ENCODE measurements at regions not wholly inside any gene's neighbourhood (a gene's known extent, or its start where the extent isn't known, plus 50 kb on each side); places are given as distances from the start of the nearest gene placed in this dataset.

DNA sequence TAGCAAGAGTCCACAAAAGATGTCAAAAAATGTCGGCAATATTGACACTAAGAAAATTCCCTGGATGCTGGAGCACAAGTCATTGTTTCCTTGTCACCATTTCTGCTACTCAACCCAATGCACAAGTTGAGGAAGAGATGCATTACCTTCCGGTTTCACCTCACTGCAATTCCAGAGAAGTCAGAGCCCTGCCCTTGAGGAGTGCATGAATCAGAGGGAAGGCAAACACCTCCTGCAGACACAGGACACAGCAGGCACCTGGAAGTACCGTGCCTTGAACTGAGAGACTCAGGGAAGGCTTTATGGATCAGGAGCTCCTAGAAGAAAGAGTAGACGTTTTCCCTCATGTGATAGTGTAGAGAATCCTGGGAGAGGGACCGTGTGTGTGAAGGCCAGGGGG lies 62.7 kb upstream of the ARL4C start:
- TF ChIP-seq POLR2A (IDR thresholded peaks at IDR 0.05) = no peak
- TF ChIP-seq, protein P1, sequence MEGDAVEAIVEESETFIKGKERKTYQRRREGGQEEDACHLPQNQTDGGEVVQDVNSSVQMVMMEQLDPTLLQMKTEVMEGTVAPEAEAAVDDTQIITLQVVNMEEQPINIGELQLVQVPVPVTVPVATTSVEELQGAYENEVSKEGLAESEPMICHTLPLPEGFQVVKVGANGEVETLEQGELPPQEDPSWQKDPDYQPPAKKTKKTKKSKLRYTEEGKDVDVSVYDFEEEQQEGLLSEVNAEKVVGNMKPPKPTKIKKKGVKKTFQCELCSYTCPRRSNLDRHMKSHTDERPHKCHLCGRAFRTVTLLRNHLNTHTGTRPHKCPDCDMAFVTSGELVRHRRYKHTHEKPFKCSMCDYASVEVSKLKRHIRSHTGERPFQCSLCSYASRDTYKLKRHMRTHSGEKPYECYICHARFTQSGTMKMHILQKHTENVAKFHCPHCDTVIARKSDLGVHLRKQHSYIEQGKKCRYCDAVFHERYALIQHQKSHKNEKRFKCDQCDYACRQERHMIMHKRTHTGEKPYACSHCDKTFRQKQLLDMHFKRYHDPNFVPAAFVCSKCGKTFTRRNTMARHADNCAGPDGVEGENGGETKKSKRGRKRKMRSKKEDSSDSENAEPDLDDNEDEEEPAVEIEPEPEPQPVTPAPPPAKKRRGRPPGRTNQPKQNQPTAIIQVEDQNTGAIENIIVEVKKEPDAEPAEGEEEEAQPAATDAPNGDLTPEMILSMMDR (IDR thresholded peaks at IDR 0.05) = no peak

Data from heart left ventricle (tissue), 13 donors.